ENCODE measurements at regions not wholly inside any gene's neighbourhood (a gene's known extent, or its start where the extent isn't known, plus 50 kb on each side); places are given as distances from the start of the nearest gene placed in this dataset.

- FAIRE-seq = no peak
- Histone ChIP-seq H3K36me3 (ENCODE audit: control insufficient read depth, insufficient read depth, low read length) (no peaks in the 10 kb centered on the region), H3K4me3 (no peak overlapping the region), H4K20me1 (replicated peaks; ENCODE audit: control insufficient read depth, insufficient read depth, low read length) (no peaks in the 10 kb centered on the region), H3K4me2 (ENCODE audit: insufficient read depth, low read length) (no peak overlapping the region), H3K27me3 (ENCODE audit: control insufficient read depth in 2 of 2, insufficient read depth in 2 of 2, low read length in 2 of 2) (no peaks in the 10 kb centered on the region; a peak in 1 of 5 replicates), H3K79me2 (ENCODE audit: control insufficient read depth, insufficient read depth, low read length) (no peaks in the 10 kb centered on the region), H2AFZ (ENCODE audit: low read depth, low read length) (no peak overlapping the region), H3K4me1 (replicated peaks in 1 of 2; ENCODE audit: control insufficient read depth in 2 of 2, insufficient read depth in 2 of 2, low read length in 2 of 2) (no peaks in the 10 kb centered on the region), H3K9me3 (replicated peaks; ENCODE audit: control insufficient read depth, insufficient read depth, low read depth, low read length) (no peaks in the 10 kb centered on the region), H3K9ac (ENCODE audit: insufficient read depth in 1 of 2, low read depth in 2 of 2, low read length in 2 of 2) (no peak overlapping the region), H3K9me1 (ENCODE audit: control insufficient read depth, insufficient read depth, low read length) (no peaks in the 10 kb centered on the region), H3K27ac (ENCODE audit: extremely low read depth, low read depth, low read length) (no peak overlapping the region)
- no TSS peak for BruUV-seq (replicated peaks)
- ChIA-PET CTCF (ENCODE audit: low intra/inter-chr PET ratio) (no interaction called here), POLR2A (interaction anchor here (0.6 to 0.9 kb wide), 2 partner anchors 10 to 37 kb away, joined by 4 read pairs; no protein-coding TSS in a partner anchor)
- intact Hi-C loops (cut with micrococcal nuclease) = no loop called here
- no peak for ATAC-seq
- in situ Hi-C loops (cut with MboI) = no loop called here
- WGBS (ENCODE audit: insufficient coverage, low coverage, missing lambda C conversion rate) = 0% methylated on average over 2 of the region's 2 CpGs
- TF ChIP-seq THAP12 (CRISPR knock-in tag; IDR thresholded peaks at IDR 0.05) = no peak
- TF ChIP-seq CREBBP (IDR thresholded peaks at IDR 0.05; ENCODE audit: low read depth, low read length) = no peak
- no peak for TF ChIP-seq ZNF311 (CRISPR knock-in tag; IDR thresholded peaks at IDR 0.05)
- TF ChIP-seq ZNF699 (CRISPR knock-in tag; IDR thresholded peaks at IDR 0.05; ENCODE audit: insufficient replicate concordance) = no peak
- TF ChIP-seq TBL1XR1 (IDR thresholded peaks at IDR 0.05; ENCODE audit: low read length in 2 of 2) = no peak
- no peak for TF ChIP-seq MIER1 (IDR thresholded peaks at IDR 0.05; ENCODE audit: low read depth)
- no peak for TF ChIP-seq TAF15 (IDR thresholded peaks at IDR 0.05; ENCODE audit: low read depth, low read length)
- TF ChIP-seq KDM5B (IDR thresholded peaks at IDR 0.05; ENCODE audit: insufficient replicate concordance, low read depth, low read length) = no peak
- TF ChIP-seq SMAD1 (IDR thresholded peaks at IDR 0.05; ENCODE audit: low read depth, low read length, partially characterized antibody) = no peak
- no peak for TF ChIP-seq CREB1 (IDR thresholded peaks at IDR 0.05)
- TF ChIP-seq CREB1 (CRISPR knock-in tag; IDR thresholded peaks at IDR 0.05) = no peak
- DNase-seq (ENCODE audit: extremely low read depth in 1 of 4, low spot score in 3 of 4) = no peak
Measured at GRCh38 chr9:99567436-99567835, 254.2 kb upstream of the NR4A3 start.
